Upper lobe of left lung (tissue), 6 donors: ENCODE measurements at regions not wholly inside any gene's neighbourhood (a gene's known extent, or its start where the extent isn't known, plus 50 kb on each side); places are given as distances from the start of the nearest gene placed in this dataset.

ENCODE experiments used
- ATAC-seq, 2 donors: fragments of 200-7000 bp; cut with Tn5 transposase; one replicate each; pipeline ENCODE4 v1.9.1; 2022; ENCODE audit warnings: mild to moderate bottlenecking in 2 of 2, moderate library complexity in 2 of 2; ENCODE audit not compliant: low FRiP score in 2 of 2
- DNase-seq, 2 donors: peaks; one replicate each; pipeline ENCODE4 v3.0.0-alpha.2; 2019 to 2020
- H3K27ac ChIP-seq, 4 donors: fragments of 200-600 bp; sonication (generic); one replicate each; pipeline ENCODE4 v1.5.1; 2016 to 2019
- H3K27me3 ChIP-seq, 4 donors: fragments of 200-600 bp; sonication (generic); one replicate each; pipeline ENCODE4 v1.5.1; 2017 to 2019
- H3K36me3 ChIP-seq, 4 donors: fragments of 200-600 bp; sonication (generic); one replicate each; pipeline ENCODE4 v1.5.1; 2016 to 2019
- H3K4me1 ChIP-seq, 4 donors: fragments of 200-600 bp; sonication (generic); one replicate each; pipeline ENCODE4 v1.5.1; 2018 to 2019
- H3K4me3 ChIP-seq, 4 donors: fragments of 200-600 bp; sonication (generic); one replicate each; pipeline ENCODE4 v1.5.1; 2017 to 2019; ENCODE audit warnings: mild to moderate bottlenecking in 2 of 4, moderate library complexity in 1 of 4
- H3K9me3 ChIP-seq, 4 donors: fragments of 200-600 bp; sonication (generic); one replicate each; pipeline ENCODE4 v1.5.1; 2018 to 2019
- CTCF ChIP-seq, 6 experiments: fragments of 450-650 bp in 4 of 6; fragments of 200-600 bp in 2 of 6; sonication (generic) in 2 of 6; IDR thresholded peaks; one replicate each; pipeline ENCODE4 v1.5.1; 2016 to 2019; ENCODE audit warnings: antibody characterized with exemption in 6 of 6
- EP300 ChIP-seq, 4 donors: sonication (generic); formaldehyde crosslinking; IDR thresholded peaks; one replicate each; pipeline ENCODE4 v1.5.1; 2017; ENCODE audit warnings: antibody characterized with exemption in 4 of 4, control low read depth in 2 of 4
- POLR2A ChIP-seq, 4 donors: fragments of 450-650 bp; IDR thresholded peaks; one replicate each; pipeline ENCODE4 v1.5.1; 2016 to 2017; ENCODE audit warnings: antibody characterized with exemption in 4 of 4, mild to moderate bottlenecking in 2 of 4
- POLR2AphosphoS5 ChIP-seq, 2 donors: sonication (generic); formaldehyde crosslinking; IDR thresholded peaks; one replicate each; pipeline ENCODE4 v1.5.1; 2017; ENCODE audit warnings: antibody characterized with exemption in 2 of 2
- WGBS, 2 donors: methylation state at CpG; one replicate each; pipeline ENCODE4 v1.1.5; 2017 to 2018; 5-methylcytosine and 5-hydroxymethylcytosine counted together
- donor health status: DM: no; HTN: no; CAD: no; lungs with moderate emphysema.
- donor health status: DM: no; HTN: yes; CAD: no; lungs with severe emphysema.

DNA sequence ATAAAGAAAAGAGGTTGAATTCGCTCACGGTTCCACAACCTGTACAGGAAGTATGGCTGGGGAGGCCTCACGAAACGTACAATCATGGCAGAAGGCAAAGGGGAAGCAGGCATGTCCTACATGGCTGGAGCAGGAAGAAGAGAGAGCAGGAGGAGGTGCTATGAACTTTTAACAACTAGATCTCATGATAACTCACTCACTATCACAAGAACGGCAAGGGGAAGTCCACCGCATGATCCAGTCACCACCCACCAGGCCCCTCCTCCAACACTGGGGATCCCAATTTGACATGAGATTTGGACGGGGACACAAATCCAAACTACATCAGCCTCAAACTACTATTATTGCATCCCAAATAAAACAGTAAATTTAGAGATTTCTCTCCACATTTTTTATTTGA lies 53.6 kb upstream of the CST7 start:
- no peak for ATAC-seq
- peaks cover 0 to 18% (median 14%) of the 10 kb centered on the region in 4 donors for H3K9me3 ChIP-seq

DNA sequence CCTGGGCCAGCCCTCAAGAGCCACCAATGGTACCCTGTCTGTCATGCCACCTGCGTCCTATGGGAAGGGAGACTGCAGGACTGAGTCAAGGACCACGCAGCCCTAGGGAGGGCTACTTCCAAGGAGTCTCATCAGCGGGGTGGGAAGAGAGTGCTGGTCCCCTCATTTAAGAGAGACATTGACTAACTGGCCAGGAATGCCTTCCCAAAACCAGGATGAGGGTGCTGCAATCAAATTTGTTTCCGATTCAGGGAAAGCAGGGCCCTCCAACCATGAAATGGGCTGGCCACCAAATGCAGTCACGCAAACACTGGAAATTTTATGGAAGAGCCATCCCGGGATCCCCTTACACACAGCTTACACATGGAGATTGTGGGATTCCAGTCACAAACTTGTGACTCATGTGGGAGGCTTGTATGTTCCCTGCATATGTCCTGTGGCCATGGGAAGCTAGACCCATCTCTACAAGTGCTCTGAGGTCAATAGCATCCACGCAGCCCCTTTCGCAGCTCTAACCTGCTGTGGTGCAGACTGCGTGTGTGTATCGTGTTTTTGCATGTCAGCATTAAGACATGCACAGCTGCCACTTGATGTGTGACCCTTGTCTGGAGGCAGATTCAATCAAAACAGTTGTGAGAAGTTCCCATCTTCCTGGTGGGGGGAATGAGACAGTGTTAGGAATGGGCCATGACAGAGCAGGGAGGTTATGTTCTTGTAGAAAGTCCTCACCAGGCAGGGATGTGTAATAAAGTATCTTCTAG lies 53.0 kb upstream of the CST7 start:
- Histone ChIP-seq H3K36me3 (no peaks in the 10 kb centered on the region), H3K9me3 (peaks cover 0 to 22% (median 15%) of the 10 kb centered on the region in 4 donors), H3K4me1 (no peaks in the 10 kb centered on the region), H3K27me3 (no peaks in the 10 kb centered on the region), H3K4me3 (no peak overlapping the region), H3K27ac (no peak overlapping the region)
- 91 to 92% methylated on average over 7 to 10 of the region's 10 CpGs for WGBS, 2 donors
- no peak for ATAC-seq
- DNase-seq: no peak
- TF ChIP-seq POLR2A (IDR thresholded peaks at IDR 0.05) (no peak), POLR2AphosphoS5 (IDR thresholded peaks at IDR 0.05) (no peak)

More for the DNA sequence above, 53.6 kb upstream of the CST7 start:
- H3K27ac ChIP-seq: no peak overlapping the region
- WGBS, 2 donors: 73 to 76% methylated on average over 7 of the region's 7 CpGs
- no peak overlapping the region for H3K4me3 ChIP-seq
- TF ChIP-seq CTCF (IDR thresholded peaks at IDR 0.05) (no peak), POLR2AphosphoS5 (IDR thresholded peaks at IDR 0.05) (no peak), POLR2A (IDR thresholded peaks at IDR 0.05) (no peak), EP300 (IDR thresholded peaks at IDR 0.05) (no peak)
- no peak for DNase-seq
- H3K4me1 ChIP-seq: no peaks in the 10 kb centered on the region
- no peaks in the 10 kb centered on the region for H3K36me3 ChIP-seq
- no peaks in the 10 kb centered on the region for H3K27me3 ChIP-seq

GRCh38 chr20:24896984-24897383 lies 52.1 kb upstream of the CST7 start:
- Histone ChIP-seq H3K4me3 (no peak overlapping the region), H3K27ac (no peak overlapping the region), H3K9me3 (peaks cover 0 to 22% (median 15%) of the 10 kb centered on the region in 4 donors), H3K36me3 (no peaks in the 10 kb centered on the region), H3K4me1 (no peaks in the 10 kb centered on the region), H3K27me3 (no peaks in the 10 kb centered on the region)
- DNase-seq (no peak), ATAC-seq (no peak)
- no peak for TF ChIP-seq POLR2A (IDR thresholded peaks at IDR 0.05)
- no peak for TF ChIP-seq POLR2AphosphoS5 (IDR thresholded peaks at IDR 0.05)
- TF ChIP-seq EP300 (IDR thresholded peaks at IDR 0.05): no peak
- TF ChIP-seq CTCF (IDR thresholded peaks at IDR 0.05): no peak
- WGBS, 2 donors: 73 to 74% methylated on average over 5 of the region's 5 CpGs

GRCh38 chr20:24897974-24898373 lies 51.1 kb upstream of the CST7 start:
- no peaks in the 10 kb centered on the region for H3K36me3 ChIP-seq
- 89 to 93% methylated on average over 4 of the region's 4 CpGs for WGBS, 2 donors
- no peak overlapping the region for H3K27ac ChIP-seq
- TF ChIP-seq EP300 (IDR thresholded peaks at IDR 0.05): no peak
- TF ChIP-seq POLR2A (IDR thresholded peaks at IDR 0.05): no peak
- no peak for TF ChIP-seq POLR2AphosphoS5 (IDR thresholded peaks at IDR 0.05)
- TF ChIP-seq CTCF (IDR thresholded peaks at IDR 0.05): no peak
- H3K4me1 ChIP-seq: no peaks in the 10 kb centered on the region
- ATAC-seq: no peak
- DNase-seq: no peak
- H3K4me3 ChIP-seq: no peak overlapping the region
- peaks cover 0 to 22% (median 15%) of the 10 kb centered on the region in 4 donors for H3K9me3 ChIP-seq
- no peaks in the 10 kb centered on the region for H3K27me3 ChIP-seq

- TF ChIP-seq EP300 (IDR thresholded peaks at IDR 0.05) (no peak), POLR2AphosphoS5 (IDR thresholded peaks at IDR 0.05) (no peak), POLR2A (IDR thresholded peaks at IDR 0.05) (no peak), CTCF (IDR thresholded peaks at IDR 0.05) (no peak)
Observed at GRCh38 chr20:24899153-24899552, 49.9 kb upstream of the CST7 start.

More at GRCh38 chr20:24899153-24899552, 49.9 kb upstream of the CST7 start:
- Histone ChIP-seq H3K4me1 (no peaks in the 10 kb centered on the region), H3K27ac (no peak overlapping the region), H3K4me3 (no peak overlapping the region), H3K36me3 (no peaks in the 10 kb centered on the region), H3K9me3 (peaks cover 0 to 22% (median 15%) of the 10 kb centered on the region in 4 donors), H3K27me3 (no peaks in the 10 kb centered on the region)
- ATAC-seq: no peak
- no peak for DNase-seq
- WGBS, 2 donors: 86 to 87% methylated on average over 2 of the region's 2 CpGs
